HG03342 (cell line): ENCODE measurements at regions not wholly inside any gene's neighbourhood (a gene's known extent, or its start where the extent isn't known, plus 50 kb on each side); places are given as distances from the start of the nearest gene placed in this dataset.

ENCODE experiments used
- ATAC-seq: cut with Tn5 transposase; IDR thresholded peaks from one replicate; pipeline ENCODE4 v1.9.1; 2021; ENCODE audit warnings: mild to moderate bottlenecking, moderate library complexity; ENCODE audit not compliant: unreplicated experiment

DNA sequence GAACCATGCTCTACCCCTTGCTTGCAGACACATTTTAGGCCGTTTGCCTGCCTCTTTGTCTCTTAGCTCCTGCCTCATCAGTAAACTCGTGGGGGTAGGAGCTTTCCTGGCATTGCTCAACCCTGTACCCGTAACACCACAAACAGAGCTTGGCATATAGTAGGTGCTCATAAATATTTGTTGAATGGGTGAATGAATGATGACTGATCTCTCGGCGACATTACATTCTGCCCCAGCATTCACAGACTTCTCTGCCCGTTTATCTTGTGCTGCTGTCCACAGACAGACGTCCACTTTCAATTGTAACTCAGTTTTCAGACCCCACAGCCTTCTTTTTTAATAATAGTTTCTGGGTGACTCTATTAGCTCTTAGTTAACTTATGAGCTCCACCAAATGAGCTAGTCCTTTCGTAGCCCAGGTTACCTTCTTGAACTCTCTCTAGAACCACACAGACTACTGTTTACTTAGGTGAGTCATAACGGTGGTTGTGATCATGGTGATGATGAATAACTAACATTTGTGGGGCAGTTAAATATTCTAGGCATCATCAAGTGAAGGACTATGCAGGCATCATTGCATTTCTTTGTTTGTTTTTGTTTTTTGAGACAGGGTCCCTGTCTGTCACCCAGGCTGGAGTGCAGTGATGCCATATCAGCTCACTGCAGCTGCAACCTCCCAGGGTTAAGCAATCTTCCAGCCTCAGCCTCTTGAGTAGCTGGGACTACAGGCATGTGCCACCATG, 188.4 kb downstream of the ADAMTS15 start:
- peak; percentile 75 for ATAC-seq

DNA sequence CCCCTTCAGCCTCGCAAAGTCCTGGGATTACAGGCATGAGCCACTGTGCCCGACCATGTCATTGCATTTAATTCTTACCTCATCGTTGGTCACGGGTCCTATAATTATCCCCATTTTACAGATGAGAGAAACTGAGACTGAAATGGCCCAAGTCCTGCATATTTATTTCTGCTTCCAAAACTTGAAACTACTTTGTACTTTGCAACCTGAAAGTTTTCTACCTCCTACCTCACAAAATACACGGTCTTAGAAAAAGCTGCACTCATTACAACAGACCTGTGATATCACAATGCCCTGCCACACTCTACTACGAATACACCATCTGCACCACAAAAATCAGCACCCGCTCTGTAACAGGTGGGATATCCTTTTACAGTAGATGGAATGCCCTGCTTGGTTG, 189.1 kb downstream of the ADAMTS15 start:
- no peak for ATAC-seq

DNA sequence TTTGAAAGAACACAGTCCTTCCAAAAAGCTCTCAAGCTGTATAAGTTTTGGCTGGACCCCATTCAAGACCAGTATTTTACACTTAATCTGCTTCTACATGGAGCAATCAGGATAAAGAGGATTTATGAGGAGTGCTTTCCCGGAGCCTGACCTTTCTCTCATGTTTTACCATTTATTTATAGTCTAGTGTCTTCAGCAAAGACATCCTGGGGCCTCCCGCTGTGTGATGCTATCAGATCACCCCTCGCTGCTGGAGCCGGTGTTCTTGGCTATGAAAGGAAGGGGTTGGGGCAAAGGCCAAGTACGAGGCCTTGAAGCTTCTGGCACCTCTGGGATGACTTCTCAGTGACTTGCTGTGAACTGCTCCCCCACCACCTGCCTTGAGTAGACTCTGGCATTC, 189.6 kb downstream of the ADAMTS15 start:
- no peak for ATAC-seq

DNA sequence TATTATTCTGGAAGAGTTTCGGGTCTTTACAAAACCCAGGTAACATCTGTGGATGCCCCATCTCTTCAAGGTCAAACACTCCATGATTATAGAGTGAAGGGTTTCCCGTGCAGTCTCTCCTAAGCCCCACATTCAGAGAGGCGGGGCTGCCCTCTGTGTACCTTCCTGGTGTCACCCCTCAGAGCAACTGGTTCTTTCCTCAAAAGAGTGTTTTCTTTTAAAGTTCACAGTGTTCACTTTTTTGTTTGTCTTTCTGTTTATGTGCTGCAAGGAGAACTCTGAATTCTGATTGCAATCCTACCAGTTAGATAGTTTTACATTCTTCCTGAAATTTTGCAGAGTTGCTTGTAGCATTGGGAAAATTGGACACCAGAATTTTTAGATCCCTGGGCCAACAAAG, 190.2 kb downstream of the ADAMTS15 start:
- no peak for ATAC-seq

DNA sequence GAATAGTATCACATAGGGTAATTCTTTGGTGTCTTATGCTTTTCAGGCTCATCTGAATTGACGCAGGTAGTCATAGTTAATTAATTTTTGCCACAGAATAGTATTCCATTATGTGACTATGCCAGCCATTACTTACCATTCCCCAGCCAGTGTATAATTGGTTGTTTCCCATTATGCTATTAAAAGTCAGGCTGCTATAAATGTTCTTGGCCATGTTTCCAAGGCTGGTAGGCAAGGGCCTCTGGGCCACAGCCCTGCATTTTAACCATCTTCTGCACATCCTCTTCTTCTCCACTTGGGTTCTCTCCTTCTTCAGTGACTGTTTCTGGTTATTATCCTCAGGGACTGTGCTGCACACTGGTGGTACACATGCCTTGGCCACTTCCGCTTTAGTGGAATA, 190.9 kb downstream of the ADAMTS15 start:
- ATAC-seq: no peak

DNA sequence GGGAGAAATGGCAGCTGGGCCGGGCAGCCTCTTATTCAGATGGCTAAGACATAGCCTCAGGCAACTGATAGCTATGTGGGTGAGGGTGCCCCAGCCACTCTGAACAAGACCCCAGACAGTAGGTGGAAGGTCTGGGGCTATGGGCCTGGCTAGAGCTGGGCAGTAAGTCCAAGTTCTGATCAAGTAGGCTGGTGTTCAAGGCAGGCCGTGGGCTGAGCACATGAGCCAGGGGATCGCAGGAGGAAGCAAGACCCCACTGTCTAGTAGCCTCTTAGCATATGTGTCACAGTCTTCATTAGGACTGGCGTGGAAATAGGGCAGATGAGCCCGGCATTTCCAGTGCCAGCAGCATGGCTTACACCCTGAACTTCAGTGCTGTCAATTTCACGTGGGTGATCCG, 192.1 kb downstream of the ADAMTS15 start:
- no peak for ATAC-seq

DNA sequence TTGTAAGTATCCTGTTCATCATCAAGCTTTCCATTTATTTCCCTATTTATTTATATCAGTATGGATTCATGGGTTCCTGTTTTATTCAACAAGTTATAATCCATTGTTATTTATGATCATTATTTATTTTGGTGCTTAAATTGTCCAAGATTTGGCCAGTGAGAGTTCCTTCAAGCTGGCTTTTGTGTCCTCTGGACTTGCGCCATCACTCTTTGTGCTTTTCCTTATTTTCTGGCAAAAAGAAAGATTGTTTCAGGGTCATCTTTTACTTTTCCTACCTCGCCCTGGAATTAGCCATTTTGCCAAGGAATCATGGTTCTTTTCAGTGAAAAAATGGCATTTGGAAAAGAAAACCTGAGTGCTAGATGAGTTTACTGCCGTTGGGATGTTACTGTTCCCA, 193.4 kb downstream of the ADAMTS15 start:
- ATAC-seq: no peak

DNA sequence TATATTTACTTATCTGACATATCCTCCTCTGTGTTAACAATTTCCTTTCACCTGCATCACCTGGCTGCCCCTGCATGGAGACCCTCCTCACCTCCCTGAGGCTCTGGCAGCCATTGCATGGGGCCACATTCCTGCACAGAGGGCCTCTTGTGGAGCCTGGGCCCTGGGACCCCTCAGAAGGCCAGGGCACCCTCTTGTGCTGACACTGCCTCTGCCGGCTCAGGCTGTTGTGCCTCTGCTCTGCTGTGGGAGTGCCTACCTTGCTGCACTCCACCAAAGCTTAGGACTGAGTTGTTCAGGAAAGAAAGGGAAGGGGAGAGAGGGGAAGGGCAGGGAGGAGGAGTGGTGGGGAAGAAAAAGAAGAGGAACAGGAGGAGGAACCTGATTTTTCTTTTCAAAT, 194.5 kb downstream of the ADAMTS15 start:
- ATAC-seq: no peak

DNA sequence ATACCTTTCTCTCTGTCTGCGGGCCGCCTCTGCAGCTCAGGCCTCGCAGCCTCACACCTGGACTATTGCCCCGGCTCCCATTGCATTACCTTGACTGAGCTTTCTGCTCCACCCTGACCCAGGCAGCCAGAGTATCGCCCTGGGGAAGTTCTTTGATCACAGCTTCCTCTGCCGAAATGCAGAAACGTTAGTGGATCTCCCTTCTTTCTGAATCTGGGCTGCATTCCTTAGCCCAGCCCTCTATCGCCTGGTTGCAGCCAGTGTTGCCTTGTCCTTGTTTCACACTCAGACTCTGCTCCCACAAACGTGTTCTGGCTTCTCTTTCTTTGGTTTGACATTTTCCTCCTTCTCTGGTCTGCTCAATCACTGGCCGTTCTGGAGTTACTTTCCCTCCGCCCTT, 195.7 kb downstream of the ADAMTS15 start:
- ATAC-seq: no peak

DNA sequence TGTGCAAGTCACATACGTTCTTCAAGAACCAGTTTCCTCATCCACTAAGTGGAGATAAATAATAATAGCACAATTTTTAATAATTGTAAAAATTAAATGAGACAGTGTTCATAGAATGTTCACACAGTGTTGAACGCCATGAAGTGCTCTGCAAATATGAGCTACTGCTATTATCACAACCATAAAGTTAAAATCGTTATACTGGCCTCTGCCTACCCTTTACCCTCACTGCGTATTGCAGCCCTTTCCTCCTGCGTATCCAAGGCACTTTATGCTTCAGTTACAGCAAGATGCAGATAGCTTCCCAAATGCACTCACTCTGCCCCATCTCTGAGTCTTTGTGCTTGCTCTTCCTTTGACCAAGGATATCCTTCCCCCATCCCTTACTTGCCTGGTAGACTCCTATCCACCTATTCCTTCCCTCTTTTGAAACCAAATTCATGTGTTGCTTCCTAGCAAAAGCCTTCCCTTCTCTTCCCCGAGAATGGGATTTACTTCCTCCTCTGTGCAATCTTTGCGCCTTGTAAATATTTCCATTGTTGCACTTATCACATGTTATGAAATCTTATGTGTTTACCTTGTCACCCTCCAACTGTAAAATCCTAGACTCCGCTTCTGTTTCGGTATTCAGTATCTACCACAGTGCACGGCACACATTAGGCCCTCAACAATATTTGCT, 196.9 kb downstream of the ADAMTS15 start:
- ATAC-seq: no peak

DNA sequence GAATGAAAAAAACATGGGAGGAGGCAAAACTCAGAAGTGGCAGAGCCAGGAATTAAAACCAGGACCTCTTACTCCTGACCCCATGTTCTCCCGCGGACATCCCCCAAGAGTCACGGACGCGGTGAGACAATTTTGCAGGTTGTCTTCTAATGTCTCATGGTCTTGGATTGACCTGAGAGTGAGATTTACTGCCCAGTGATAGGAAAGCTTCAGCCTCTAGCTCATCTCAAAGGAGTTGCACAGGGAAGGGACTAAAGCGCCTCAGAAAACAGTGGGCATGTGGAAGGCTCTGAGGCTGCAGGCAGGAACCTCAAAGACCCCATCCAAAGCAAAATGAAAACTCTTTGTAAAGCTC, 197.4 kb downstream of the ADAMTS15 start:
- ATAC-seq: no peak

DNA sequence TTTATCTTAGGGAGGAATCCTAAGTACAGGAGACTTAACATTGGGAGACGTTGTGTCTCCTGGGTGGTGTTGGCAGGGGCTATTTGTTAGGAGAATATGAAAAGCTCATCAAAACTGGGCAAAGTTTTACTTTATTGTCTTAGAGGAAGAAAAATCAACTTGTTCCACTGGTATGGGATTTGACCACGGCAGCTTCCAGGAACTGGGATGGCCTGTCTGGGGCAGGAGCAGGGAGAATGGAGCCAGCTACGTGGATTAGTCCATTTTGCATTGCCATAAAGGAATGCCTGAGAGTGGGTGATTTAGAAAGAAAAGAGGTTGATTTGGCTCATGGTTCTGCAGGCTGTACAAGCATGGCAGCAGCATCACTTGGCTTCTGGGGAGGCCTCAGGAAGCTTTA, 198.4 kb downstream of the ADAMTS15 start:
- no peak for ATAC-seq

DNA sequence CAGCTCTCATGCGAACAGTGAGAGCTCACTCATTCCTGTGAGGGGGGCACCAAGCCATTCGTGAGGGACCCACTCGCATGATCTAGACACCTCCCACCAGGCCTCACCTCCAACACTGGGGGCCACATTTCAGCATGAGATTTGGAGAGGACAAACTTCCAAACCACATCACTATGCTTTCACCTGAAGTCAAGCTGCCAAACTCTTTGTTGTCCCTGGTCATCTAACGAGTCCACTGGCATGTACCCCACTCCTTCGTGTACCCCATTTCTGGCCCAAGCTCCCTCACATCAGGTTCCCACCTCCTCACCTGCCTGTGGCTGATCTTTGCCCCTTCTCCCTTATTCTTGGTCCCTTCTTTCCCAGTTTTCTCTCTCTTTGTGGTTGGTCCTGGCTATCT, 198.9 kb downstream of the ADAMTS15 start:
- ATAC-seq: no peak

DNA sequence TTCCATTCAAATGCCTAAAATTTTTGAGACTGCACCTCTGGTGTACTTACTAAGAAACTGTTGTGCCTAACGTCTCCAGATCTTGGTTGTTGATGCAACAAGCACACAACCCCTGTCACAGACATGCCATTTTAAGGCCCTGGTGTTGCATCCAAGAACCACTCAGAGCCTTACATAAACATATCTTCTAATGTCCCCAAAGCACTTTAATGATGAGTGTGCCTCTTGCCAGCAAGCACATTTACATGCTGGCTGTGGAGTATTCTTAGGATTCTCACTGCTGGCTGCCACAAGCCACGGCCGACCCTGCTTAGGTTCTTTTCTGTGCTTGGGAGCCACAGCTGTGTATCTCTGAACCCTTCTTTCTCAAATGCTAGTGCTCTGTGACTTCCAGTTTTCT, 201.4 kb downstream of the ADAMTS15 start:
- no peak for ATAC-seq

DNA sequence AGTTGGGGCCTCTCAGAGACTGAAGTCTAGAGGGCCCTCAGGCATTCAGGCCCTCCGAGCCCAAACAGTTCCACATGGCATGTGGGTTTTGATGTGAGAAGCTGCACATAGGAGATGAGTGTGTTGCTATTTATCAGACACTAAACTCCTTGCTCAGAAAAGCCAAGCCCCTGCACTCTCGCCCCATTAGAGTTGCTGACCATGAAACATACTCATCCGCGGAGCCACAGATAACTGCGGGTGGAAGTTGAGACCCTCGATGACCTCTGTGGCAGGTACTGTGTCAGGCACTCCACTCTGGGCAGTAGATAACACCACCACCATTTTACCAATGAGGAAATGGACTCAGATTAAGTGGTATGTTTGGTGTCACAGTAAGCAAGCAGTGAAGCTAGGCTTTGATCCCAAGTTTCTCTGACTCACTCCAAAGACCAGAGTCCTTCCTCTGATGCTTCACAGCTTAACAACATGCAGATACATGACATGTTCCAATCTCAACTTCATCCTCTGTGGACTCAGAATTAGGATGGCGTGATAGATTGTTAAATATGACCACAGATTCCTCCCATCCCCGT, 202.1 kb downstream of the ADAMTS15 start:
- ATAC-seq: no peak

DNA sequence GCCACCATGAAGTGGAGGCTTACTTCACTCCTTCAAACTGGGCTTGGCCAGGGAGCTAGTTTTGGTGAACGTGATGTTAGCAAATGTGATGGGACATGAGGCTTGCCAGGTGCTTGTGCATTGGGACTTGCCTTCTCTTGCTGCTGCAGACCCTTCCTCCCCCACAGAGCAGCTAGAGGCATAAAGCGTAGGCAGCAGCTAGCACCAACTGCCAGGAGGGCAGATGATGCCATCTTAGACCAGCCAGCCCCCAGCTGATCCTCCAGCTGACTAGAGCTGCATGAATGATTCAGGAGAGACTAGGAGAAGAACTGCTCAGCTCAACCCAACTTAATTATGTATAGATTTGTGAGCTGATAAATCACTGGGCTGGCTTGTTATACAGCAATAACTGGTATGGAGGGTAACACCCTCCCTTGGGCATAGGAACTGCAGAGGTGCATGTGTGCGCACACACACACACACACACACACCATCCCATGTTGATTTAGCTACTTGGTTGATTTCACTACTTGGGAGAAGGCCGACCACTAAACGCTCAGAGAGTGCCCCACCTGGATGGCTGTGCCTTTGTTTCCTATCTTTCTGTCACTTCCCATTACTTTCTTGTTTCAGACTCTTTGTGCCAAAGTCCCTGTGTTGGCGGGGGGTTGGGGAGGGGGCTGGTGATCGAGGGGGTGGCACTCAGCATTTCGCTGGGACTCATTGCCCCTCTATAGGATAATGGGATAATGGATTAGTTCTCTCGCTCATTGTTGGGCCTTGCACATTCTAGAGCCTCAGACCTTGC, 202.8 kb downstream of the ADAMTS15 start:
- no peak for ATAC-seq

DNA sequence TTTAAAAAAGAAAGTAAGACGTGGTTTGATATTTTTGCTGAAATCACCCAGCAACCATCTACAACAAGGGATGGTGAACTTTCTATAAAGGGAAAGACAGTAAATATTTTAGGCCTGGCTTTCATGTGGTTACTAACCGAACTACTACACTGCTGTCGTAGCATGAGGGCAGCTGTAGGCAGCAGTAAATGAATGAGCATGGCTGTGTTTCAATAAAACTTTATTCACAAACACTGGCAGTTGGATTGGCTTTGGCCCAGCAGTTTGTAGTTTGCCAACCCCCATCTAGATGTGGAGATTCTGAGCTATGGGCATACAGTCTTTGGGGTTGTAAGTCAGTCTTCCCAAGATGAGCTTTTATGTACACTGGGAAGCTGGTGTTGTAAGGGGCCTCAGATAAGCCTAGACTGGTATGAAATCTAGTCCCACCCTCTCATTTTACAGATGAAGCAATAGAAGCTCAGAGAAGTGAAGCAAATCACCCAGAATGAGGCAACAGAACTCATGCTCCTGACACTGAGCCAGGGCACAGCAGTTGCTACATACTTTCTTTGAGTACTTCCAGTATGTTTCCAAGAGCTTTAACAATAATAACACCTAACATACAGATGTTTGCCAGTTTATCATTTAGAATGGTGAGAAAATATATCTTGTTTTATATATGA, 204.4 kb downstream of the ADAMTS15 start:
- ATAC-seq: no peak

DNA sequence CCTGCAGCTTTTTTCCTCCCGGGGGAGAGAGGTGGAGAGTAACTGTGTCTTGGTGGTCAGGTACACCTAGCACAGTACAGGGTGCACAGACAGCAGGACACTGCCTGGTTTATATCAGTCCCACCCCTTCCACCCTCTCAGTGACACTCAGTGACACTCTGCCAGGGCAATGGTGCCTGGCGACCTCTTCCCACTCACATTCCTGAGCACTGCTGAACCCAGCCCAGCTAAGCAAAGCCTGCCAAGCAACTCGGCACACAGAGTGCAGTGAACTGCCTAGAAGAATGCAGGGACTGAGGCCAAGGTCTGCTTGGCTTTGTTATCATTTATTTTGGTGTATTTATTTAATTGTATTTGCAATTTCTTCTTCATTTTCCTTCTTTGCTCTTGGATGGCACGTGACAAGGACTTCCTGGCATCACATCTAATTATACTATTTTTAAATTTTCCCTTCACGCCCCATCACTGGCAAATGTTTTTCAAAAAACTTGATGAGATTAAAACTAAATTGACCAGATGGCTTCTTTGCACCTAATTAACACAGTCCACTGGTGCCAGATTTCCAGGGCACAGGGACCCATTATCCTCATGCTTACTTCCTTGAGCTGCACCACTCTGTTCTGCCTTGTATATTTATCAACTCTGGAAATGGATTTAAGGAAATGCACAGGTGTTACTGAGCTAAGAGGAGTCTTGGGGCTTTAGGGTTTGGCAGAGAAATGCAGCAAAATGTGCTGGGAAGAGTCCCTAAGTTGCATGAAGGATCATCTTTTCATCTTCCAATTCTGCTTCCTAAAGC, 205.6 kb downstream of the ADAMTS15 start:
- no peak for ATAC-seq

DNA sequence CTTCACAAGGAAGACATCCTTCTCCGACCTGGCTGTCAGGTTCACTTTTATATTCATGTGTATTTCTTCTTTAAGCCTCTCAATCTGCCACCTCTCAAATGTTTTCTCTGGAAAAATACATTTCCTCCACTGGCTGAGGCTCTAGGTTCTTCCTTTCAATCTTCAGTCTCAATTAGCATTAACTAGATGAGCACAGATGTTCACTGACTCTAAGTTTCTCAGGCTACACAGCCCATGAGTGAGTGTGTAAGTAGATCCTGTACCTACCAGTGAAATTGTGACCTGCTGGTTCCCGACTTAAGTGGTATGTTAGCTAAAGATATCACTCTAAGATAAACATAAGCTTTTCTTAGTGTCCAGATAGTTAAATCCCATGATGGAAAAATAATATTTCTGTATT, 206.9 kb downstream of the ADAMTS15 start:
- no peak for ATAC-seq

DNA sequence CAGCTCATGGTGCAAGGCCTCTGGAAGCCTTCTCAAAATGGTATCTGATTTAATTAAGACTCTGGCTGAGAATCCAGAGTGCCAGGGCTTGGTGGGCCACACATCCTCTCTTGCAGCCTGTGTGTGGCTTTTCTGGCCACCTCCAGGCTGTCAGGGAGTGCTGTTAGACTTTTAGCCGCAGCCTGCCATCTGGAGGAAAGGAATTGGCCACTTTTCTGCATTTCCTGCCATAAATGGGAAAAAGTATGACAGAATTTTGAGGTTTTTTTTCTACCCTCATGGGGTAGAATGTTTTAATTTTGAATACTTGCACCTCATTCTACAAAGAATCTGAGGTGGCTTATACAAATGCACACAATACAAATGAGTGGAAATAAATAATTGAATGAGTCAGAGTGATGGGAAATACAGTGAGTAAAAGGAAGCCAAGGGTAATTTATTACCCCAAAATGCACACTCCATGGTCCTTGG, 218.4 kb downstream of the ADAMTS15 start:
- no peak for ATAC-seq
